ENCODE measurements at regions not wholly inside any gene's neighbourhood (a gene's known extent, or its start where the extent isn't known, plus 50 kb on each side); places are given as distances from the start of the nearest gene placed in this dataset.

DNA sequence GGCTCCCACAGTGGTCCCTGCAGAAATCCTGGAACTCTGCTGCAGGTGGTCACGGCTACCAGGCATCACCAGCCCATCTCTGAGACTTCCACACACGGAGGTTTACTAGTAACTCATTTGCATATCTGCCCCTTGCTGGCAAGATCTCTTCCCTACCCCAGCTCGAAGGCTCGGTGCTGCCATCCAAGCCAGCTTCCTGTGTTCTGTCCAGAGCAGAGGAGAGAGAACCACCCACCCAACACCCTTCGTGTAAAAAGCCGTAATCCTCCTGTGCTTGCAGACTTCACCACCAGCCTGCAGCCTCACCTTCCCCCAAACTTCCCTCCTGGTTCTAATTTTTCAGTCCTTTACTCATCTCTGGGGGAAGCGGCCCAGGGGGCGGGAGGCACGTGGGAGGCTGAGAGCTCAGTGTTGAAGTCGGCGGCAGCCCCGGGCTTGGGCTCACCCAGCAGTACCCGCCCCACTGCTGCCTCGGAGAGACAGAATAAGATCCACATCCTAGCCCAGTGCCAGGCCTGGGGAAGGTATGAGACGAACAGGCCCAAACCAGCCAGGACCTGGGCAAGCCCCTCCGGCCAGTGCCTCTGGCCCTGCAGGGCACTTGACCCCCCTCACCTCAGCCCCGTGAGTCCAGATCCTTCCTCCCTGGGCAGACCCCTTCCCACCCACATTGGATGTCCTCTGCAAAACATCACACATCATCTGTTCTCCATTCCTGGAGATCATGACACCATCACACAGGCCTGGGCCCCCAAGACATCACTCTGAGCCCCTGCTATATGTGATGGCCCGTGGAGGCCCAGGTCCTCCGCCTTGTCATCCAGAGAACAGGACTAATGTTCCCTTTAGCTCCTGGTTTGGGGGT lies 145.8 kb upstream of the ID2 start:
- Mint-ChIP-seq H3K4me3 (no peak overlapping the region), H3K27ac (peak overlapping the region in 2 of 3 experiments; percentile 64 to 91; a peak in 2 of 7 replicates), H3K9me3 (peaks cover 2 to 10% of the 10 kb centered on the region in 2 experiments), H3K36me3 (ENCODE audit: insufficient read depth in 1 of 3, low read depth in 3 of 3) (peaks cover 0 to 12% (median 5%) of the 10 kb centered on the region in 3 experiments; a peak in 4 of 7 replicates), H3K4me1 (peaks cover 13 to 31% of the 10 kb centered on the region in 2 experiments), H3K27me3 (ENCODE audit: low read depth) (peaks cover 3% of the 10 kb centered on the region)
- no peak overlapping the region for H3K18ac ChIP-seq (ENCODE audit: insufficient read length, low read depth, low read length)
- no peak overlapping the region for H3T11ph ChIP-seq (ENCODE audit: low read length)
- H3K23ac ChIP-seq (ENCODE audit: insufficient read length, low read depth, low read length), result no peak overlapping the region
- no CpG with 5 or more reads among the region's 19 CpGs for WGBS (ENCODE audit: extremely low coverage, insufficient read length, low lambda C conversion rate)
- no peak overlapping the region for H3K27ac ChIP-seq (ENCODE audit: insufficient read length, low read depth, low read length)
- H3K14ac ChIP-seq (ENCODE audit: insufficient read depth, low read length), result no peak overlapping the region; the same call in 1 of the 2 replicates
- H3K9ac ChIP-seq (ENCODE audit: extremely low read depth, insufficient read length, low read length), result no peak overlapping the region
- H3K9me3 ChIP-seq (ENCODE audit: control insufficient read depth, low read depth, low read length), result no peaks in the 10 kb centered on the region
- H3K4me1 ChIP-seq (ENCODE audit: insufficient read depth, low read length), result no peaks in the 10 kb centered on the region
- H3K23me2 ChIP-seq (ENCODE audit: insufficient read length, low read depth, low read length, poor library complexity, severe bottlenecking), result no peaks in the 10 kb centered on the region
- no peak overlapping the region for H2BK15ac ChIP-seq (ENCODE audit: low read depth, low read length)
- no peaks in the 10 kb centered on the region for H3K27me3 ChIP-seq (ENCODE audit: insufficient read depth, low read length)
- H3K4me2 ChIP-seq (ENCODE audit: insufficient read depth, insufficient read length, low read length), result no peak overlapping the region
- no peak overlapping the region for H2BK120ac ChIP-seq (ENCODE audit: low read depth, low read length, poor library complexity, severe bottlenecking)
- H3K79me1 ChIP-seq (ENCODE audit: insufficient read depth, low read depth, low read length, poor library complexity, severe bottlenecking), result no peaks in the 10 kb centered on the region
- H2AFZ ChIP-seq (ENCODE audit: low read length), result no peak overlapping the region
- no peak overlapping the region for H2BK5ac ChIP-seq (ENCODE audit: insufficient read length, low read length)
- no peaks in the 10 kb centered on the region for H4K20me1 ChIP-seq (ENCODE audit: control insufficient read depth, insufficient read depth, insufficient read length)
- no peak overlapping the region for H4K91ac ChIP-seq (ENCODE audit: insufficient read length, low read depth, low read length)
- no peak for TF ChIP-seq CTCF (conservative IDR thresholded peaks at IDR 0.05)
- no peak overlapping the region for H2BK12ac ChIP-seq (ENCODE audit: insufficient read length, low read depth, low read length)
- H3K79me2 ChIP-seq (ENCODE audit: insufficient read depth, low read length), result no peaks in the 10 kb centered on the region
- H2BK20ac ChIP-seq (ENCODE audit: low read depth, low read length, poor library complexity, severe bottlenecking), result no peak overlapping the region
- H2AK5ac ChIP-seq (ENCODE audit: insufficient read length, low read length), result no peak overlapping the region
- DNase-seq, result no peak
- no peak overlapping the region for H4K8ac ChIP-seq (replicated peaks; ENCODE audit: insufficient read length, low read depth, low read length)
- no peak overlapping the region for H4K5ac ChIP-seq (ENCODE audit: insufficient read length, low read depth, low read length)
- H3K56ac ChIP-seq (ENCODE audit: insufficient read length, low read depth, low read length), result no peak overlapping the region
- no peak overlapping the region for H3K4ac ChIP-seq (ENCODE audit: low read depth, low read length)

Data from H9 (cell line).